ENCODE measurements at regions not wholly inside any gene's neighbourhood (a gene's known extent, or its start where the extent isn't known, plus 50 kb on each side); places are given as distances from the start of the nearest gene placed in this dataset.

DNA sequence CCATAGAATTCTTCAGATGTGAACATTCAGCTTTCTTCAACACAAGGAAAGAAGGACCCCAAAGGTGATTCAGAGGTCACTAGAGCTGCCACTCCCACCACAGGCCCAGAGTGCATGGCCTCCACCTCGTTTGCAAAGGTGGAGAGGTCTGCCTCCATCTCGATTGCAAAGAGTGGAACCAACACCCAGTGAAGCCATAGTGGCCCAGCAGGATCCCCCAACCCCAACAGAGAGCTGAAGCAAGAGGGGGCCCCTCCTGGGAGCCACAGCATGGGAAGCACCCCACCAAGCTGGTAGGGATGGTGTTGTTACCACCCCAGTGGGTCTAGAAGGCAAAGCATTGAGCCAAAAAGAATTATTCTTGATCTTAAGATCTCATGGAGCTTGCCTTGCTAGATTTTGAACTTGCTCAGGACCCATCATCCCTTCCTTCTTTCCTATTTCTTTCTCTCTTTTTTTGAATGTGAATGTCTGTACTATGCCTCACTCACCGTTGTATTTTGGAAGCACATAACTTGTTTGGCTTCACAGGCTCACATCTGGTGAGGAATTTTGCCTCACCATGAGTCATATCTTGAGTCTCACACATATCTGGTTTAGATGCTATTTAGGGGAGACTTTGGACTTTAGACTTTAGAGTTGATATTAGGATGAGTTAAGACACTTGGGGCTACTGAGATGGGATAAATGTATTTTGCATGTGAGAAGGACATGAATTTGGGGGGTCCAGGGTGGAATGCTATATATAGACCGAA, 119.2 kb downstream of the ANKRD60 start:
- no peak for DNase-seq

DNA sequence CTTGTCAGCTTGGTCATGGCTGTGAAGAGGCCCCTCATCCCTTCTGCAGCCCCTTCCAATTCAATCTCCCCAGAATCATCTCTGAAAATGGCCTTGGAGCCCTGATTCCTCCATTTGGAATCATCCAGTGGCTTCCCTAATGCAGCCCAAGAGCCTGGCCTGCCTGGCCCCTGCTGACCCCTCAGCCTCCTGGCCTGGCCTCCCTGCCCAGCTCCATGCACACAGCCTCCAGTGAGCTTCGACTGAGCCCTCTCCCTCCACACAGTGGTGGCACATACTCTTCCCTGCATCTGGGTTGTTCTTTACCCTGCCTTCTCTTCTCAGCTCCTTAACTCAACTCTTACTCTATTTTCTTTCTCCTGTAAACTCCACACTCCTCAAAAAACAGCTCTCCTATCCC, 120.9 kb downstream of the ANKRD60 start:
- DNase-seq = no peak

DNA sequence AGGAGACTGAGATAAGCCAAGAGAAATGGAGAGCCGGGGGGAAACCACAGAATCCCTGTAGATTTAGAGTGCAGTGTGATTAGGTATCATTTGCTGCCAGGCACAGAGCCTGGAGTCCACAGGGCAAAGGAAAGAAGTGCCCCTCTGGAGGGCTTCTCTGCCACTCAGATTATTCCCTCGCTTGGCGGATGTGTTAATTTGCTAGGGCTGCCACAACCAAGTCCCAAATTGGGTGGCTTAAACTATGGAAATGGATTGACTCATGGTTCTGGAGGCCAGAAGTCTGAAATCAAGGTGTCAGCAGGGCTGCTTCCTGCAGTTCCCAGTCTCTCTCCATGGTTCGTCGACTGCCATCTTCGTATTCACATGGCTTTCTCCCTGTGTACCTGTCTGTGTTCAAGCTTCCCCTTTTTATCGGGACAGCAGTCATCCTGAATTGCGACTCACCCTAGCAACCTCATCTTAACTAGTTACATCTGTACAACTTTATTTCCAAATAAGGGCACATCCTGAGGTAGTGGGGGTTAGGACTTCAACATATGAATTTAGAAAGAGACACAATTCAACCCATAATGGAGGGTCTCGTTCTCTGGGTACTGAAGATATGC, 122.2 kb downstream of the ANKRD60 start:
- DNase-seq = no peak

DNA sequence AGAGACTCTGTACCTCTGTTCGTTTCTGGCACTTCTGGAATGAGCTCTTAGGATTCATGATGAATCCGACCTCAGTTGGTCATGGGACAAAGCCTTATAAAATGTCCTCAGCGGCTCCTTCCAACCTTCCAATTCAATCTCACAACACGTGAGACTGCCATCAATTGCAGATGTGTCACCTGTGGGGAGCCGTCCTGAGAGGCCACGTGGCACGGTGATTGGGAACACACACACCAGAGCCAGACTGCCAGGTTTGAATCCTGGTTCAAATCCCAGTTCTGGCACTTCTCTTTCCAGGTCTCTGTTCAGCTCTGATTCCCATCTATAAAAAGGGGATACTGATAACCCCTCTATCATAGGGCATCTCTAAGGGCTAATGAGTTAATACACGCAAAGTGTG, 124.5 kb downstream of the ANKRD60 start:
- DNase-seq = no peak

DNA sequence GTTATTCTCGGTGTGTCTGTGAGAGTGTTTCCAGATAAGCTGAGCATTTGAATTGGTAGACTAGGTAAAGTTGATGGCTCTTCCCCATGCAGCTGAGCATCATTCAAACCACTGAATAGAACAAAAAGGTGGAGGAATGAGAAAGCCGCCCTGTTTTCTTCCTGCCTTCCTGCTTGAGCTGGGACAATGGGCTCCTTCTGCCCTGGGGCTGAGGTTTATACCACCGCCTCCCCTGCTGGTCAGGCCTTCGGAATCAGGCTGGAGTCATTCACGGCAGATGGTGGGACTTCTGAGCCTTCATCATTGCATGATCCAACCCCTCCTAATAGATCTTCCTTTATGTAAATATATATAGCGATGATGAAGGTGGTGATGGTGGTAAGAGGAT, 124.9 kb downstream of the ANKRD60 start:
- DNase-seq = no peak

DNA sequence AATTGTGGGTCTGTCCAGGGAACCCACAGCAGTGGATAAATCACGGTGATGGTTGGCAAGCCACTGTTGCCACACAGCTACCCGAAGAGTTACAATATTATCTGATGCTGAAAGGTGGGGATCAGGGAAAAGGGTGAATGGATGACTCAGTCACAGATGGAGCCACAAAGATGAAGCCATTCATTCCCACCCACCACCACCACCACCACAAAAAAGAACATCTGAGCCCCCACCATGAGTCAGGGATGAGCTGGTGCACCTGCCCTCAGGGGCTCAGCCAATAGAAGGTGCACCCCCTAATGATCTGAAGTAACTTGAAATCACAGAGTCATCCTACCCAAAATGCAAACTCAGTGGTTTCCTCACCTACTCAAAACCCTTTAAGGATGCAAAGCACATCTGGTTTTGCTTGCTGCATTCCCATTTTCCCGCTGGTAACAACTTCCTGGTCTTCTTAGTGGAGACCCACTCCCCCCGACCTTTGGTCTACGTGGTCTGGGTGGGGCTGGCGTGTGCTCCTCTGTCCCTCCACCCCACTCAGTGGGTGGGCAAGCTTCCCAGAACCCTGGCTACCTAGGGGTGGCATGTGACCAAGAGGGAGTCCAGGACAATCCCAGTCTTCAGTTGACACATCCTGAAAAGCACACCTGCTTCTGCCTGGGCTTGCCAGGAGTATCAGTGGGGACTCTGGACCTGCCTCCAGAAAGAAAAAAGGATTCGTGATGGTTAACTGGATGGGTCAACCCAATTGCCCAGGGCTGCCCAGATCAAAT, 125.5 kb downstream of the ANKRD60 start:
- DNase-seq = no peak

DNA sequence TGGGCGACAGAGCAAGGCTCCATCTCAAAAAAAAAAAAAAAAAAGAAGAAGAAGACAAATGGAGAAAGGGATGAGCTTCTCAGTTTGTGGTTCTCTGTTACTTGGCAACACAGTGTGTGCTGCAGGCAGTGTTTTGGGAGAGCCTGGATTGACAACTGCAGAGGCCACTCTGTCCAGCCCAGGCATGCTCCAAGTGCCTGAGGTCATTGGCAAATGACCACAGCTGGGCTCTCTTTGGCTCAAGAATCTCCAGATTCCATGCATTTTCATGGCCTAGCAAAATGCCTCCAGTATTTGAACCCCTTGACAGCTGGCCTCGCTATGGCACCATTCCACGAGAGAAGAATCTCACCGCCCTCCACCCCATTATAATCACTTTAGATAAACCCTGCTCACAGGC, 126.2 kb downstream of the ANKRD60 start:
- no peak for DNase-seq

DNA sequence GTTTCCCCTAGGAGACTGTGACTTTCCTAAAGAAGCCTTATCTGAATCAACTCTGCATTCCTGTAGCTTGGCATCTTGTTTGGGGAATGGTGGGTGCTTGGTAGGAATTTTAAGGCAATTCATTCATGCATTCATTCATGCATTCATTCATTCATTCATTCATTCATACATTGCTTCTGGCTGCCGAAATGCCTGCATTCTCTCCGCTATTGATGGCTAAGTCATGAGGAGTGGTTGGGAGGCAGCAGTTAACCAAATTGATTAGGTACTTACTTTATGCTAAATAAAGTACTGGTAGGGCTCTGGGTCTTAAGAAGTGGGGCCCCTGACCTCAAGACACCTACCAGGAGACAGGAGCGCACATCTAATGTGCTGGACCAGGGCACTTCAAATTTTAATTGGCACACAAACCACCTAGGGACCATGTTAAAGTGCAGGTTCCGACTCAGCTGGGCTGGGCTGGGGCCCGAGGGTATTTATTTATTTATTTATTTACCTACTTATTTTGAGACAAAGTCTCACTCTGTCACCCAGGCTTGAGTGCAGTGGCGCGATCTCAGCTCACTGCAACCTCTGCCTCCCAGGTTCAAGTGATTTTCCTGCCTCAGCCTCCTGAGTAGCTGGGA, 127.6 kb downstream of the ANKRD60 start:
- DNase-seq = no peak

DNA sequence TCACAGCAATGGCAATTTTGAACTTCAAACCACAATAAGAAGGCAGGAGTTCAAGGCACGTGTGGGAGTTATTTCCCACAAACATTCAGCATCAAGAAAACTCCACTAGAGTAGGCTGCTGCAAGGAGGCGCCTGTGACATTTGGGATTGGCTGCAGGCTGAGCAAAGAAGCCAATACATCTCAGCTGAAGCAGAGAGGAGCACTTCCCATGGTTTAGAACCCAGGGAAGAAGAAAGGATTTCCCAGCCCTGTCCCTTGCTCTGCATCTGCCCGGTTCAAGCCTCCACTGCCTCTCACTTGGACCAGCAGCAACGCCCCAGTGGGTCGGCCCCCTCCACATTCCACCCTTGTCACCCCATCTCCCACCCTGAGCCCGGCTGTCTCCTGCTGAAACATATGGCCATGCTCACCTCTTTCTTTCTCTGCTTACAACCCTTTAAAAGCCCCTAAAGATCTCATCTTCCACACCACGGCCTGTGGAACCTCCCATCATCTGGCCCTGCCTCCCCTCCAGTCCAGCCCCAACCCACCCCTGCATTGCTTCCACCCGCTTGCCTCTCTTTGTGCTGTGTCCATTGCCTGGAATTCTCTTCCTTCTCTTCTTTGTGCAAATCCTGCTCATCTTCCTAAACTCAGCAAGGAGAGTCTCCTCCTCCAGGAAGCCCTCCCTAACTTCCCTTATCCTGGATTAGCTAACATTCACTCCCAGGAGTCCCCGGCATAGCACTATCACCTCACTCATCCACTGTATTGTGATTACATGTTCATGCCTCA, 128.3 kb downstream of the ANKRD60 start:
- DNase-seq = no peak

DNA sequence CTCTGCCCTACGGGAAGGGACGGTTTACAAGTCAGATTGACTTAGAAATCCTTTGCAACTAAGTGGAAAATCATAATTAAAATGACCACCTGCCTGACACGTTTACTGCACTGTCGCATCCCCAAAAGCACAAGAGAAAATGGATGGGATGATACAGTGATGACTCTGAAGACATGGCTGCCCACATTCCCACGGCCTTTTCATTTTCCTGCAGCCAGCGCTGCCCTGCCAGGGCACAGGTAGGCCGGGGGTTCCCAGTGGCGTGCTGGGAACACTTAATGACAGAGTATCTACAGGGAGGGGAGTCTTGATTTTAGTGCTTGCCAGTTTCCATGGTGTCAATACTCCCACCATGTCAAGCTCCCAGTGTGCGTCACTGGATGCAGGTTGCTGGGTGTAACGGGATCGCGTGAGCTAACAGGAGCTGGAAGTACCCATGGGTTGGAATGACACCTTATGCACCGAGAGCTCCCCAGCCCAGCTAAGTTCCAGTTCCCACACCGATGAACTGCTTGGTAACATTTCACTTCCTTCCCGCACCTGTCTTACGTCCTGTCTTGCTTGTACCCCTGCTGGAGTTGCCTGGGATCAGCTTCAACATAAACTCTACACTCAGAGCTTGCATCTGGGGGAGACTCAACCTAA, 129.0 kb downstream of the ANKRD60 start:
- DNase-seq = no peak

DNA sequence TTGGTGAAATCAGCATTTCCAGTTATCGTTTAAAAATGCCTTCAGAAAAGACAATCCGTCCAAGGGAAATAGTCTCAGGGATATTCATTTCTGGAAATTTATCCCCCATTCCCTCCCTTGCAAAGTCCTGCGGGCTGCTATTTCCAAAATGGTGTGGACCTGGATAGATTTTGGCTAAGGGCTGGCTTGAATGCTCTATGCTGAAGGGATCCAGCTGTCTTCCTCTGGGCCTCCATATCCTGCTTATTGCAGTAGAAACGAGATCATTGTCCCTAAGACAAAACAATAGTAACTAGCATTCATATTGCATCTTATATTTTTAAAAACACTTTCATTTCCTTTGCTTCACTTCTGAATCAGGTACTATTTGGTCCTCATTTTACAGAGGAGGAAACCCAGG, 129.9 kb downstream of the ANKRD60 start:
- DNase-seq = no peak

DNA sequence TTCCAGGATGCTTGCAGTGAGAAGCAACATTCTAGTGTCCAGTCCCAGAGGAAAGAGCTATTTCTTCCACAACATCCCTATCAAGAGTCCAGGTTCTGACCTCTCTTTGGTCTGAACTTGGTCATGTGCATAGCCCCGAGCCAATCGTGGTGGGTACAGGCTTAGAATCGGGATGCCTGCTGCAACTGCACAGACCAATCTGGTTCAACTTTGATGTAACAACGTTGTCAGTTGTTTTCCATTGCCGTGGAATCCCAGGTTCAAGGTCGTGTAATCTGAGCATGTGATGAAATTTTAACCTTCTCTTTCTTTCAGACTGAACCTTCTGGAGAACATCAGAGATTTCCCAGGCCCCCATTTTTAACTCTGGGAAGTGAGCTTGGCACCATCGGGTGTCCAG, 130.5 kb downstream of the ANKRD60 start:
- DNase-seq = no peak

DNA sequence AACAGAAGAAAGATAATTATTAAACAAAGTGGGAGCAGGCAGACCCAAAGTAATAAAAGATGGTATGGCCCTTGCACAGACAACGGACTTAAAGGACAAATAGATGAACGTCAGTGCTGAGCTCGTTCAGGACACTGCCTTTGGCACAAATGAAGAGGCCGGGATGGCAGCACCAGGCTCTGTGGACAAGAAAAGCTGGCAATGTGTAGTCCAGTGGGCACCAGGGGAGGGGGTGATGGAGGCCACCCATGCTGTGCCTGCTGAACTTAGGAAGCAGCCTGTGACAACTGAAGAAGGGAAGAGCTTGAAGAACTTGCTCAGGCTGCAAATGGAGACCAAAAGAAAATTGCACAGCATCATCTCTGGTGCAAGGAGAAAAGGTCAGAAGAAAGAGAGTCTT, 131.0 kb downstream of the ANKRD60 start:
- DNase-seq = no peak

DNA sequence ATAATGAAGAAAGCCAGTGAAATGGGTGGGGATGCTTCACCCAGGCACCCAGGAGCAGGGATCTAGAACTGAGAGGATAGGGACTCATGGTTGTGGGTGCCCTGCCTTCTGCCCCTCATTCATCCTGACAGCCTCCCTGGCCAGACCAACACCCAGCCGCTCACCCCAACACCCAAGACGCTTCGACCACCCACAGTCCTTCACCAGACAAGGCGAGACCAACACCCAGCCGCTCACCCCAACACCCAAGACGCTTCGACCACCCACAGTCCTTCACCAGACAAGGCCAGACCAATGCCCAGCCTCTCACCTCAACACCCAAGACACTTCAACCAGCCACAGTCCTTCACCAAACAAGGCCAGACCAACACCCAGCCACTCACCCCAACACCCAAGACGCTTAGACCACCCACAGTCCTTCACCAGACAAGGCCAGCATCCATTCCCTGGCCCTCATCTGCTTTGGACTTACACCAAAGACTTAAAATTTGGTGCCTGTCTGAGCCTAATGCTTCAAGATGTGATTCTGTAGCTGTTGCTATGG, 131.5 kb downstream of the ANKRD60 start:
- DNase-seq = no peak

DNA sequence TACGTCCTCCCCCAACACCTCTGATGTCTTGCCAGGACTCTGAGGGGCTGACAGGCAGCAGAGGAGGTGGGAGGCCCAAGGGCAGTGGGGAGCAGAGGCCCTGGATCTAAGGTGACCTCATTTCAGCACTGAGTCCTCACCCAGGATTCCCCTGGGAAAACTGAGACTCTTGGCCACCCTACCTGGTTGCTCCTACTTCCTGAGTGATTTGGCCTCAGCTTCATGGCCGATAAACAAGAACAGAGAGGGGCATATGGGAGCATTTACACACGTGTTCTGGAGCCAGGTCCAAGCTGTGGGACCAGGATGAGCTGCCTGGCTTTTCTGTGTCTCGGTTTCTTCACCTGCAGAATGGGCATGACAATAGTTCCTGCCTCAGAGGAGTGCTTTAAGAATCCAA, 133.8 kb downstream of the ANKRD60 start:
- DNase-seq = no peak

DNA sequence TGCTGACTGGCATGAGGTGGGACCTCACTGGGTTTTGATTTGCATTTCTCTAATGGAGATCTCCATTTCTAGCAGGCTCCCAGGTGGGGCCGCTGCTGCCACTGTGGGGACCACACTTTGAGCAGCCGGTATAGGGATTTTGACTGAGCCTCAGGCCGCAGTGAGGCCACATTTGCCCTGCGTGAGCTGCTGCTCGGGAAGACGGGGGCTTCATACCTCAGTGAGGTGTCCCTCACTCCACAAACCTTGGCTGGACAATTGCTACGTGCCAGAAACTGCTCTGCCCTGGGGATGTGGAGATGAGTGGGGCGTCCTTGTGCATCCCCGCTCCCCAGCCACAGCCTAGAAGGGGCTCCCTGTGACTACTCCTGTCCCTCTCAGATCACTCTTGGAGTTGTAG, 134.3 kb downstream of the ANKRD60 start:
- no peak for DNase-seq

DNA sequence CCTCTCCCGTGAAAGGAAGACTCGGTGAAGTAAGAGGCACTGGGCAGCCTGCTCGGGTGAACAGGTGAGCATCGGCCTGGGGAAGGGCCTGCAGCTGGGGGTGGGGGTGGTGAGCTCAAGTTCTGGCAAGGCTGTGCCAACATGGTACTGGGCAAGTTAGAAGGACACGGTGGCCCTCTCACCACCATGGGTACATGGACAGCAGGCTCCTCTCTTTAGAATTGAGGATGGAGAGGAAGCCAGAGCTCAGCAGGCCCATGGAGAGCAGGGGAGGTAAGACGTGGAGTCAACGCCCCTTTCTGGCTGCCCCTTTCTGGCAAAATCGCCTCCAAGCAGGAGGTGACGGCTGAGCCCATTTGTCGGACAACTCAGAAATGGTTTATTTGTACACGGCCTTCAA, 135.6 kb downstream of the ANKRD60 start:
- DNase-seq = no peak

DNA sequence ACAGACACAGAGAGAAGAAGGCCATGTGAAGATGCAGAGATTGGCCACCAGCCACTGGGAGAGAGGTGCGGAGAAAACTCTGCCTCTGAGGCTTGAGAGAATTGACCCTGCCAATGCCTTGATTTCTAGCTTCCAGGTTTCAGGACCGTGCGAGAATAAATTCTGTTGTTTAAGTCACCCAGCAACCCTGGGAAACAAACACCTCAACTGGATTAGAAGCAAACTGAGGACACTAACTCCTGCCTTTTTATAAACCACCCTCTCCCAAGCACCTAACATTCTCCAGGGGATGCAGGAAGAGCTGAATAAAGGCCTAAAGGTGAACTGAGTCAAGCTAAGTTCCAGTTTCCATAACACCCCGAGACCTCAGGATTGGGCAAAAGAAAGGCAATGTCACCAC, 136.1 kb downstream of the ANKRD60 start:
- DNase-seq = no peak

DNA sequence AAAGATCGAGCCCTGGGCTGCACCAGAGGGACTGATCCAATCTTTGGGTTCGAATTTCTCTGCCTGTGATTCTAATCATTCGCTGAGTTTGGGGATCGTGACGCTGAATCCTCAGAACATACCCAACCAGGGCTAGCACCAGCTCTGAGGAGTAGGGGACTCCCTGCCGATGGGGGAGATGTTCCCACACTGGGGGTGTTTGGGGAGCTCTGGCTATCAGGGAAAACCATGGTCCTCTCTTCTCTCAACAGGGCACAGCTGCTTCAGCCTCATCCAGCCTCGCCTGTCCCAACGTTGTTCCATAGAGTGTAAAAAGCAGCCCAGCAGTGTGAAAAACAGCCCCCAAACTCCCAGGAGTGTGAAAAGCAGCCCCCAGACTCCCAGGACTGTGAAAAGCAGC, 136.6 kb downstream of the ANKRD60 start:
- DNase-seq = no peak

DNA sequence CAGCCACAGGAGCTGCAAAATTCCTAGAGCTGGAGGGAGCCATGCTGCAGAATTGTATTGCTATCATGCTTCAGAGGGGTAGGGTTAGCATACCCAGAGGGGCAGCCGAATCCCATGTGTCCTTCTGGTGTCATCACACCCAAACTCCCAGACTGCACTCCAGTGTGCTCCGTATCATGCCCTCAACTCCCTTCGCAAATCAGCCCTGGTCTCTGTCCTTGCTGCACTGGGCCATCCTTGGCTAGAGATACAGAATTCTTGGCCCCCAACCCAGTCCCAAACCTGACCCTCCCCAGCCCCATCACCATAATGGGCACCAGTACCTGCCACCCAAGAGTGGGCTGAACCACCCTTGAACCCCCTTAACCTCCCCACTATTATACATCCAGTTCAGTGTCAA, 138.3 kb downstream of the ANKRD60 start:
- DNase-seq = no peak

DNA sequence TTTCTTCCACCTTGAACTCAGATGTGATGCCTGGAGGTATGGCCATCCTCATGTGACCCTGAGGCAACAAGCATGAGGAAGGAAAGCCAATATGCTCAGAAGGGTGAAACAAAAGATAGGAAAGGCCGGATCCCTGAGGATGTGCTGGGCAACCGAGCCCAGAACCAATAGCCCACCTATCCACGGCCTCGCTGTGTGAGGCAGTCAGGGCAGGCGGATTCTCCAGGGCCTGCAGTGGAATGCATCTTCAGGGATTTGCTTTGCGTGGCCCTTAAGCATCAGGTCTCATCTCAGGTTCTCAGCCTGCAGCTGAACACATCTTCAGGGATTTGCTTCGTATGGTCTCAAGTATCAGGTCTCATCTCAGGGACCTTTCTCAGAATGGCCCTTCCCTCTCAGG, 139.8 kb downstream of the ANKRD60 start:
- DNase-seq = no peak

DNA sequence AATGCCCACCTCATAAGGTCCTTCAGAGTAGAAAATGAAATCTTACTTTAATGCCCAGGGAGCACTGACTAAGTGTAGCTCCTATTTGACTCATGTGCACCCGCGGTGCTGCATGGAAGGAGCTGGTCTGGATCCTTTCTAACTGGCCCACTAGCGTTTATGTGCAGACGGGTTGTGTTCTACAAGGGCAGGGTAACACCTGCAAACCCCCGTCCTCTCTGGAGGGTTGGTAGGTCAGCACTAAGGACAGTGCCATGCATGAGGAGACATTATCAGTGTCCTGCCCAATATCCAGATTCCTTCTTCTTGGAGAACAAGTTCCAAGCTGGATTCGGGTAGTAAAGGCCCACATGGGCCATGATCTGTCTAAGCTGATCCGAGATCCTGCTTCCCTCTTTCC, 140.3 kb downstream of the ANKRD60 start:
- DNase-seq = no peak
